ENCODE measurements at regions not wholly inside any gene's neighbourhood (a gene's known extent, or its start where the extent isn't known, plus 50 kb on each side); places are given as distances from the start of the nearest gene placed in this dataset.

DNA sequence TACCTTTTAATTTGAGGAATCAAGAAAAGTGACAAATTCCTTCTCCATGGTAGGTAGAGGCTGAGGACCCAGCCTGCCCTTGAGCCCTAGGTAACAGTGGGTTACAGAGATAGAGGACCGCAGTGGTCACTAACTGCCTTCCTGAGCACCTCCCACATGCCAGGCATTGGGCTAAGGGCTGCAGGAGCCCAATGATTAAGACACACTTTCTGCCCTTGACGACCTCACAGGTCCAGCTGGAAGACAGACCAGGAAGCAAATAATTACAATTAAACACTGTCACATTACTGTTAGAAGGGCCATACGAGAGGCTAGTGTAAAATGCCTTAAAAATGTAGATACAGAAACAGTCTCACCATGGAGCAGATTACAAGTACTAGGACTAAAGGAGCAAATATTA, 156.8 kb upstream of the NFE2L3 start:
- no peak for TF ChIP-seq POLR2A (IDR thresholded peaks at IDR 0.05)
- TF ChIP-seq, protein P1, sequence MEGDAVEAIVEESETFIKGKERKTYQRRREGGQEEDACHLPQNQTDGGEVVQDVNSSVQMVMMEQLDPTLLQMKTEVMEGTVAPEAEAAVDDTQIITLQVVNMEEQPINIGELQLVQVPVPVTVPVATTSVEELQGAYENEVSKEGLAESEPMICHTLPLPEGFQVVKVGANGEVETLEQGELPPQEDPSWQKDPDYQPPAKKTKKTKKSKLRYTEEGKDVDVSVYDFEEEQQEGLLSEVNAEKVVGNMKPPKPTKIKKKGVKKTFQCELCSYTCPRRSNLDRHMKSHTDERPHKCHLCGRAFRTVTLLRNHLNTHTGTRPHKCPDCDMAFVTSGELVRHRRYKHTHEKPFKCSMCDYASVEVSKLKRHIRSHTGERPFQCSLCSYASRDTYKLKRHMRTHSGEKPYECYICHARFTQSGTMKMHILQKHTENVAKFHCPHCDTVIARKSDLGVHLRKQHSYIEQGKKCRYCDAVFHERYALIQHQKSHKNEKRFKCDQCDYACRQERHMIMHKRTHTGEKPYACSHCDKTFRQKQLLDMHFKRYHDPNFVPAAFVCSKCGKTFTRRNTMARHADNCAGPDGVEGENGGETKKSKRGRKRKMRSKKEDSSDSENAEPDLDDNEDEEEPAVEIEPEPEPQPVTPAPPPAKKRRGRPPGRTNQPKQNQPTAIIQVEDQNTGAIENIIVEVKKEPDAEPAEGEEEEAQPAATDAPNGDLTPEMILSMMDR (IDR thresholded peaks at IDR 0.05), result no peak
